NCI-H226 (cell line): ENCODE measurements at regions not wholly inside any gene's neighbourhood (a gene's known extent, or its start where the extent isn't known, plus 50 kb on each side); places are given as distances from the start of the nearest gene placed in this dataset.
A peak's percentile ranks its signal among the peaks of the same experiment; 100 is the strongest.

Experiments
- DNase-seq: peaks from one replicate; pipeline ENCODE4 v3.0.0-alpha.2; 2015

GRCh38 chr1:72724951-72725861, 442.9 kb upstream of the NEGR1 start:
- no peak for DNase-seq

- no peak for DNase-seq
These were observed 423.6 kb upstream of the NEGR1 start for GRCh38 chr1:72705921-72706320.

GRCh38 chr1:72704841-72705477, 422.6 kb upstream of the NEGR1 start:
- DNase-seq, result no peak

- DNase-seq, result no peak
These were observed 415.1 kb upstream of the NEGR1 start for GRCh38 chr1:72697410-72697809.

- no peak for DNase-seq
These were observed 411.6 kb upstream of the NEGR1 start for GRCh38 chr1:72693899-72694298.

GRCh38 chr1:72693376-72693775, 411.0 kb upstream of the NEGR1 start:
- no peak for DNase-seq

GRCh38 chr1:72690871-72691270, 408.5 kb upstream of the NEGR1 start:
- no peak for DNase-seq

- DNase-seq, result no peak
These were observed 396.3 kb upstream of the NEGR1 start for GRCh38 chr1:72678683-72679082.

- DNase-seq, result no peak
These were observed 388.6 kb upstream of the NEGR1 start for GRCh38 chr1:72670902-72671301.

- peak; percentile 4 for DNase-seq
These were observed 380.6 kb upstream of the NEGR1 start for GRCh38 chr1:72662918-72663317.

GRCh38 chr1:72650843-72651435, 368.6 kb upstream of the NEGR1 start:
- DNase-seq, result no peak

- no peak for DNase-seq
These were observed 367.7 kb upstream of the NEGR1 start for GRCh38 chr1:72649991-72650390.

GRCh38 chr1:72649211-72649888, 367.0 kb upstream of the NEGR1 start:
- DNase-seq, result no peak

GRCh38 chr1:72648465-72648864, 366.1 kb upstream of the NEGR1 start:
- DNase-seq, result no peak

GRCh38 chr1:72643142-72643541, 360.8 kb upstream of the NEGR1 start:
- no peak for DNase-seq

- no peak for DNase-seq
These were observed 355.3 kb upstream of the NEGR1 start for GRCh38 chr1:72637593-72637992.

- peak; percentile 12 for DNase-seq
These were observed 354.3 kb upstream of the NEGR1 start for GRCh38 chr1:72636631-72637030.

GRCh38 chr1:72635719-72636118, 353.4 kb upstream of the NEGR1 start:
- peak; percentile 60 for DNase-seq

GRCh38 chr1:72634946-72635345, 352.6 kb upstream of the NEGR1 start:
- no peak for DNase-seq

- no peak for DNase-seq
These were observed 349.1 kb upstream of the NEGR1 start for GRCh38 chr1:72631449-72631848.

- peak; percentile 25 for DNase-seq
These were observed 341.0 kb upstream of the NEGR1 start for GRCh38 chr1:72623299-72623708.

GRCh38 chr1:72620453-72620852, 338.1 kb upstream of the NEGR1 start:
- DNase-seq, result no peak

- DNase-seq, result no peak
These were observed 324.0 kb upstream of the NEGR1 start for GRCh38 chr1:72606216-72606810.
